Ovary (tissue), 7 donors: ENCODE measurements at regions not wholly inside any gene's neighbourhood (a gene's known extent, or its start where the extent isn't known, plus 50 kb on each side); places are given as distances from the start of the nearest gene placed in this dataset.

Source experiments
- DNase-seq, 5 donors: peaks; one replicate each; pipeline ENCODE4 v3.0.0-alpha.2; 2019 to 2020
- H3K27ac ChIP-seq, 2 donors: fragments of 200-600 bp; one replicate each; pipeline versions ENCODE4 v1.5.1 to v1.8.0; 2019 to 2022
- H3K27me3 ChIP-seq: fragments of 200-600 bp; one replicate; pipeline ENCODE4 v1.8.0; 2022
- H3K36me3 ChIP-seq: fragments of 200-600 bp; sonication (generic); one replicate; pipeline ENCODE4 v1.5.1; 2019
- H3K4me1 ChIP-seq: one replicate; pipeline ENCODE4 v1.8.1; 2013; ENCODE audit warnings: mild to moderate bottlenecking, moderate library complexity; ENCODE audit not compliant: insufficient read depth
- H3K4me3 ChIP-seq: fragments of 200-600 bp; sonication (generic); one replicate; pipeline ENCODE4 v1.5.1; 2017
- H3K9me3 ChIP-seq, 2 donors: fragments of 200-600 bp in 1 of 2; sonication (generic) in 1 of 2; one replicate each; pipeline versions ENCODE4 v1.5.1 to v1.8.1; 2013 to 2019; ENCODE audit warnings: mild to moderate bottlenecking in 1 of 2, moderate library complexity in 1 of 2
- CTCF ChIP-seq, 3 donors: fragments of 450-650 bp in 2 of 3; fragments of 200-600 bp in 1 of 3; IDR thresholded peaks; one replicate each; pipeline versions ENCODE4 v1.5.1 to v1.8.0; 2016 to 2022; ENCODE audit warnings: antibody characterized with exemption in 3 of 3, mild to moderate bottlenecking in 1 of 3
- EP300 ChIP-seq: sonication (generic); formaldehyde crosslinking; IDR thresholded peaks from one replicate; pipeline ENCODE4 v1.6.1; 2017; ENCODE audit warnings: antibody characterized with exemption
- POLR2A ChIP-seq: fragments of 450-650 bp; IDR thresholded peaks from one replicate; pipeline ENCODE4 v1.6.1; 2017; ENCODE audit warnings: antibody characterized with exemption, mild to moderate bottlenecking, moderate library complexity
- WGBS, 3 donors: extraction: QIAGEN DNeasy Blood & Tissue Kit in 1 of 3; methylation state at CpG; one replicate each; pipeline versions ENCODE4 v1.1.5 to v1.1.7; 2013 to 2017; 5-methylcytosine and 5-hydroxymethylcytosine counted together
- intact Hi-C, 4 donors: fragments of 100-400 bp; cut with DNase I; formaldehyde crosslinking; loops; one replicate each; pipeline versions ENCODE4 v1.11.0 to v1.15.1; 2022 to 2023
- donor health status: DM: no; HTN: no; CAD: no; lungs with moderate emphysema.
- donor health status: DM: no; HTN: no; CAD: no.
- donor health status: Bipolar disorder and iron deficiency.
- donor health status: DM: no; HTN: no; CAD: no.
- donor health status: DM: yes; HTN: yes; CAD: no.

- Histone ChIP-seq H3K4me1 (no peaks in the 10 kb centered on the region), H3K36me3 (no peaks in the 10 kb centered on the region), H3K27me3 (no peaks in the 10 kb centered on the region), H3K4me3 (no peak overlapping the region), H3K9me3 (no peaks in the 10 kb centered on the region), H3K27ac (no peak overlapping the region)
- no peak for DNase-seq
- intact Hi-C loops, result loop anchor here in 1 of 4 donors (5.0 kb wide), 1 partner anchor 1333 kb away; no protein-coding TSS in a partner anchor
- TF ChIP-seq CTCF (IDR thresholded peaks at IDR 0.05) (no peak), EP300 (no peak), POLR2A (no peak)
- WGBS, 3 donors, result 54 to 68% (median 62%) methylated on average over 1 of the region's 1 CpG
Measured at GRCh38 chr16:52649870-52650269, 102.9 kb upstream of the TOX3 start.

- WGBS, 3 donors, result 72 to 82% (median 81%) methylated on average over 2 of the region's 2 CpGs
Measured at GRCh38 chr16:52647588-52647987, 100.6 kb upstream of the TOX3 start.

GRCh38 chr16:52643006-52643405 is 96.1 kb upstream of the TOX3 start:
- no peaks in the 10 kb centered on the region for H3K4me1 ChIP-seq
- 80 to 83% (median 83%) methylated on average over 3 of the region's 3 CpGs for WGBS, 3 donors
- TF ChIP-seq EP300 (no peak), POLR2A (no peak), CTCF (IDR thresholded peaks at IDR 0.05) (no peak)
- no peaks in the 10 kb centered on the region for H3K27me3 ChIP-seq
- H3K36me3 ChIP-seq, result no peaks in the 10 kb centered on the region
- no peak overlapping the region for H3K27ac ChIP-seq
- intact Hi-C loops, result no loop called here
- DNase-seq, result no peak
- no peak overlapping the region for H3K4me3 ChIP-seq
- no peaks in the 10 kb centered on the region for H3K9me3 ChIP-seq

More at GRCh38 chr16:52647588-52647987, 100.6 kb upstream of the TOX3 start:
- intact Hi-C loops, result no loop called here
- TF ChIP-seq CTCF (IDR thresholded peaks at IDR 0.05), result no peak
- TF ChIP-seq EP300, result no peak
- no peak for TF ChIP-seq POLR2A
- no peaks in the 10 kb centered on the region for H3K27me3 ChIP-seq
- H3K9me3 ChIP-seq, result no peaks in the 10 kb centered on the region
- H3K4me1 ChIP-seq, result no peaks in the 10 kb centered on the region
- no peak overlapping the region for H3K4me3 ChIP-seq
- no peaks in the 10 kb centered on the region for H3K36me3 ChIP-seq
- no peak for DNase-seq
- no peak overlapping the region for H3K27ac ChIP-seq

GRCh38 chr16:52634528-52634927 is 87.6 kb upstream of the TOX3 start:
- no peak overlapping the region for H3K4me3 ChIP-seq
- no peaks in the 10 kb centered on the region for H3K27me3 ChIP-seq
- intact Hi-C loops, result no loop called here
- H3K9me3 ChIP-seq, result no peaks in the 10 kb centered on the region
- no peak overlapping the region for H3K27ac ChIP-seq
- DNase-seq, result no peak
- no peaks in the 10 kb centered on the region for H3K4me1 ChIP-seq
- no peak for TF ChIP-seq CTCF (IDR thresholded peaks at IDR 0.05)
- no peak for TF ChIP-seq POLR2A
- no peak for TF ChIP-seq EP300
- H3K36me3 ChIP-seq, result no peaks in the 10 kb centered on the region
- 84 to 92% (median 89%) methylated on average over 5 of the region's 5 CpGs for WGBS, 3 donors

- DNase-seq, result no peak
- Histone ChIP-seq H3K4me3 (no peak overlapping the region), H3K4me1 (no peaks in the 10 kb centered on the region), H3K27me3 (no peaks in the 10 kb centered on the region), H3K27ac (no peak overlapping the region), H3K36me3 (no peaks in the 10 kb centered on the region), H3K9me3 (no peaks in the 10 kb centered on the region)
- WGBS, 3 donors, result 45 to 67% (median 65%) methylated on average over 3 of the region's 3 CpGs
- TF ChIP-seq EP300 (no peak), CTCF (IDR thresholded peaks at IDR 0.05) (no peak), POLR2A (no peak)
- intact Hi-C loops, result no loop called here
Measured at GRCh38 chr16:52634104-52634503, 87.2 kb upstream of the TOX3 start.
